ENCODE measurements at regions not wholly inside any gene's neighbourhood (a gene's known extent, or its start where the extent isn't known, plus 50 kb on each side); places are given as distances from the start of the nearest gene placed in this dataset.

- no peak for TF ChIP-seq POLR2A (IDR thresholded peaks at IDR 0.05)
- TF ChIP-seq CTCF (IDR thresholded peaks at IDR 0.05): no peak
Observed at GRCh38 chr2:206845877-206846276, 80.5 kb downstream of the FASTKD2 start.

Measured in vagina (tissue), 2 donors.